ENCODE measurements at regions not wholly inside any gene's neighbourhood (a gene's known extent, or its start where the extent isn't known, plus 50 kb on each side); places are given as distances from the start of the nearest gene placed in this dataset.
"Not testable (repeated sequence)": the region's sequence is repeated elsewhere in the genome, so short reads cannot be mapped to it uniquely, and the experiment has no call there.

GRCh38 chr2:184031402-184032147 is 566.8 kb upstream of the ZNF804A start:
- no peak for DNase-seq

- DNase-seq: no peak
Observed at GRCh38 chr2:184032983-184033382, 565.3 kb upstream of the ZNF804A start.

GRCh38 chr2:184037273-184037672 is 561.1 kb upstream of the ZNF804A start:
- DNase-seq: no peak

GRCh38 chr2:184039493-184039892 is 558.8 kb upstream of the ZNF804A start:
- DNase-seq: no peak

GRCh38 chr2:184040230-184040629 is 558.1 kb upstream of the ZNF804A start:
- DNase-seq: no peak

GRCh38 chr2:184041077-184041476 is 557.3 kb upstream of the ZNF804A start:
- peak; percentile 19 for DNase-seq

GRCh38 chr2:184041777-184042176 is 556.6 kb upstream of the ZNF804A start:
- no peak for DNase-seq

GRCh38 chr2:184047536-184047935 is 550.8 kb upstream of the ZNF804A start:
- no peak for DNase-seq

- no peak for DNase-seq
Observed at GRCh38 chr2:184049566-184049965, 548.8 kb upstream of the ZNF804A start.

- DNase-seq: no peak
Observed at GRCh38 chr2:184053326-184053725, 545.0 kb upstream of the ZNF804A start.

GRCh38 chr2:184054419-184054818 is 543.9 kb upstream of the ZNF804A start:
- not testable (repeated sequence) for DNase-seq

GRCh38 chr2:184057910-184058309 is 540.4 kb upstream of the ZNF804A start:
- no peak for DNase-seq

- not testable (repeated sequence) for DNase-seq
Observed at GRCh38 chr2:184060268-184060667, 538.1 kb upstream of the ZNF804A start.

GRCh38 chr2:184067502-184067901 is 530.8 kb upstream of the ZNF804A start:
- DNase-seq: no peak

- DNase-seq: no peak
Observed at GRCh38 chr2:184072470-184072869, 525.9 kb upstream of the ZNF804A start.

GRCh38 chr2:184078496-184078895 is 519.8 kb upstream of the ZNF804A start:
- DNase-seq: no peak

- DNase-seq: no peak
Observed at GRCh38 chr2:184091456-184091855, 506.9 kb upstream of the ZNF804A start.

- no peak for DNase-seq
Observed at GRCh38 chr2:184113696-184114403, 484.5 kb upstream of the ZNF804A start.

GRCh38 chr2:184114439-184114838 is 483.9 kb upstream of the ZNF804A start:
- DNase-seq: no peak

GRCh38 chr2:184119989-184120800 is 478.1 kb upstream of the ZNF804A start:
- no peak for DNase-seq

GRCh38 chr2:184125867-184126266 is 472.5 kb upstream of the ZNF804A start:
- no peak for DNase-seq

GRCh38 chr2:184129073-184129472 is 469.3 kb upstream of the ZNF804A start:
- DNase-seq: no peak

GRCh38 chr2:184137955-184138354 is 460.4 kb upstream of the ZNF804A start:
- no peak for DNase-seq

- no peak for DNase-seq
Observed at GRCh38 chr2:184141866-184142265, 456.5 kb upstream of the ZNF804A start.
